Ishikawa (cell line): ENCODE measurements at regions not wholly inside any gene's neighbourhood (a gene's known extent, or its start where the extent isn't known, plus 50 kb on each side); places are given as distances from the start of the nearest gene placed in this dataset.

Experiments used
- CEBPB ChIP-seq: IDR thresholded peaks from 2 replicates; pipeline ENCODE4 v1.6.1; 2012
- EP300 ChIP-seq: IDR thresholded peaks from 2 replicates; pipeline ENCODE4 v1.6.1; 2012; ENCODE audit warnings: borderline replicate concordance
- NFIC ChIP-seq: IDR thresholded peaks from 2 replicates; pipeline ENCODE4 v1.6.1; 2012
- REST ChIP-seq: IDR thresholded peaks from 2 replicates; pipeline ENCODE4 v1.6.1; 2012; ENCODE audit warnings: low read depth, mild to moderate bottlenecking
- TCF12 ChIP-seq: IDR thresholded peaks from 2 replicates; pipeline ENCODE4 v1.6.1; 2012; ENCODE audit warnings: low read depth
- USF1 ChIP-seq: IDR thresholded peaks from 2 replicates; pipeline ENCODE4 v1.6.1; 2012
- ZBTB7A ChIP-seq: IDR thresholded peaks from 2 replicates; pipeline ENCODE4 v1.6.1; 2012; ENCODE audit warnings: low read depth
- TF ChIP-seq, protein P1 (sequence below): IDR thresholded peaks from 2 replicates; pipeline ENCODE4 v1.6.1; 2012

GRCh38 chr9:135301271-135302263 is 178.0 kb upstream of the PPP1R26 start:
- TF ChIP-seq ZBTB7A (no peak), REST (no peak), EP300 (no peak), CEBPB (no peak), TCF12 (no peak), USF1 (no peak), NFIC (no peak)
- TF ChIP-seq, protein P1, sequence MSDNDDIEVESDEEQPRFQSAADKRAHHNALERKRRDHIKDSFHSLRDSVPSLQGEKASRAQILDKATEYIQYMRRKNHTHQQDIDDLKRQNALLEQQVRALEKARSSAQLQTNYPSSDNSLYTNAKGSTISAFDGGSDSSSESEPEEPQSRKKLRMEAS: no peak
